HCT116 (cell line): ENCODE measurements at regions not wholly inside any gene's neighbourhood (a gene's known extent, or its start where the extent isn't known, plus 50 kb on each side); places are given as distances from the start of the nearest gene placed in this dataset.

Experiments
- ATAC-seq: fragments of 200-7000 bp; cut with Tn5 transposase; 2 replicates; pipeline ENCODE4 v1.9.1; 2020; ENCODE audit warnings: mild to moderate bottlenecking, moderate library complexity
- BruUV-seq: library from RNA; stranded (reverse); fragments of 400-500 nt; replicated peaks from 2 replicates; lab custom pipeline; 2021; lab: Mats Ljungman, UMichigan
- CTCF ChIA-PET: fragments of 300-600 bp; sonication (Branson Sonifier 250); formaldehyde crosslinking; loops from one replicate; lab custom pipeline; 2021; ENCODE audit warnings: antibody characterized with exemption; lab: Charles Lee
- POLR2A ChIA-PET: fragments of 300-600, 350-600 bp; sonication (Branson Sonifier 250); formaldehyde crosslinking; loops from one replicate; lab custom pipeline; 2021; ENCODE audit warnings: antibody characterized with exemption; lab: Charles Lee
- RAD21 ChIA-PET, 2 experiments: fragments of 300-600 bp; sonication (Branson Sonifier 250); formaldehyde crosslinking; loops; one replicate each; lab custom pipeline; 2023; ENCODE audit warnings: low total read pairs in 2 of 2; ENCODE audit not compliant: uncharacterized antibody in 2 of 2, unreplicated experiment in 2 of 2, low non-redundant PET in 1 of 2; lab: Charles Lee
- DNase-seq: peaks from one replicate; pipeline ENCODE4 v3.0.0-alpha.2; 2010; ENCODE audit warnings: low read depth, low spot score
- H2AFZ ChIP-seq: fragments of 200-600 bp; shearing (Covaris generic), sonication (generic); 2 replicates; pipeline ENCODE4 v1.6.1; 2017; ENCODE audit warnings: low read depth, mixed run types, mixed read lengths, antibody characterized with exemption, low read length; ENCODE audit not compliant: poor library complexity, severe bottlenecking
- H3K27ac ChIP-seq: 2 replicates; pipeline ENCODE4 v1.5.1; 2012; ENCODE audit warnings: low read depth, low read length
- H3K27me3 ChIP-seq: fragments of 200-600 bp; sonication (generic); 2 replicates; pipeline ENCODE4 v1.6.1; 2016; ENCODE audit warnings: mixed run types, low read length, mixed read lengths; ENCODE audit not compliant: insufficient read depth
- H3K36me3 ChIP-seq, 2 experiments: fragments of 200-500 bp in 1 of 2; fragments of 200-600 bp in 1 of 2; sonication (Bioruptor generic) in 1 of 2; sonication (generic) in 1 of 2; 2 replicates each; pipeline versions ENCODE4 v1.5.1 to v1.6.1; 2014 to 2016; ENCODE audit warnings: low read length in 2 of 2, inconsistent platforms in 1 of 2, mixed read lengths in 1 of 2, mixed run types in 1 of 2; ENCODE audit not compliant: insufficient read depth in 2 of 2, control insufficient read depth in 1 of 2
- H3K4me1 ChIP-seq, 2 experiments: fragments of 200-600 bp in 1 of 2; sonication (generic) in 1 of 2; 2 replicates each; pipeline versions ENCODE4 v1.5.1 to v1.6.1; 2012 to 2017; ENCODE audit warnings: low read length in 2 of 2, inconsistent platforms in 1 of 2, mild to moderate bottlenecking in 1 of 2, mixed read lengths in 1 of 2, mixed run types in 1 of 2, moderate library complexity in 1 of 2; ENCODE audit not compliant: insufficient read depth in 2 of 2, control insufficient read depth in 1 of 2
- H3K4me2 ChIP-seq: fragments of 200-600 bp; sonication (generic); 2 replicates; pipeline ENCODE4 v1.6.1; 2017; ENCODE audit warnings: mixed run types, low read length, mixed read lengths
- H3K4me3 ChIP-seq, 2 experiments: fragments of 200-600 bp in 1 of 2; sonication (generic) in 1 of 2; replicated peaks in 1 of 2; 2 replicates each; pipeline ENCODE4 v1.5.1; 2011 to 2016; ENCODE audit warnings: low read length in 2 of 2, control low read depth in 1 of 2, low read depth in 1 of 2, mild to moderate bottlenecking in 1 of 2, mixed read lengths in 1 of 2, mixed run types in 1 of 2
- H3K79me2 ChIP-seq: fragments of 200-600 bp; sonication (generic); 2 replicates; pipeline ENCODE4 v1.6.1; 2017; ENCODE audit warnings: mild to moderate bottlenecking, mixed run types, low read length, moderate library complexity, mixed read lengths; ENCODE audit not compliant: insufficient read depth
- H3K9ac ChIP-seq: fragments of 200-600 bp; sonication (generic); 2 replicates; pipeline ENCODE4 v1.6.1; 2016; ENCODE audit warnings: low read length, mixed read lengths
- H3K9me2 ChIP-seq: fragments of 200-600 bp; sonication (generic), shearing (Covaris generic); 2 replicates; pipeline ENCODE4 v1.6.1; 2017; ENCODE audit warnings: mixed run types, mild to moderate bottlenecking, moderate library complexity; ENCODE audit not compliant: insufficient read depth
- H3K9me3 ChIP-seq, 2 experiments: fragments of 200-500 bp in 1 of 2; fragments of 200-600 bp in 1 of 2; sonication (Bioruptor generic) in 1 of 2; sonication (generic) in 1 of 2; 2 replicates each; pipeline ENCODE4 v1.6.1; 2014 to 2017; ENCODE audit warnings: low read length in 2 of 2, mixed read lengths in 2 of 2, inconsistent platforms in 1 of 2, low read depth in 1 of 2, mild to moderate bottlenecking in 1 of 2, mixed run types in 1 of 2, moderate library complexity in 1 of 2; ENCODE audit not compliant: control insufficient read depth in 1 of 2, insufficient read depth in 1 of 2
- H4K20me1 ChIP-seq: fragments of 200-600 bp; sonication (generic), shearing (Covaris generic); 2 replicates; pipeline ENCODE4 v1.6.1; 2017; ENCODE audit warnings: mixed run types, mild to moderate bottlenecking, moderate library complexity; ENCODE audit not compliant: insufficient read depth
- CBX3 ChIP-seq: IDR thresholded peaks from 2 replicates; pipeline ENCODE4 v1.6.1; 2012; ENCODE audit warnings: low read depth
- CEBPB ChIP-seq: IDR thresholded peaks from 2 replicates; pipeline ENCODE4 v1.6.1; 2012; ENCODE audit warnings: low read depth
- EGR1 ChIP-seq: IDR thresholded peaks from 2 replicates; pipeline ENCODE4 v1.6.1; 2012; ENCODE audit warnings: low read depth
- ELF1 ChIP-seq: IDR thresholded peaks from 2 replicates; pipeline ENCODE4 v1.6.1; 2012; ENCODE audit warnings: low read depth, borderline replicate concordance
- EZH2phosphoT487 ChIP-seq: fragments of 200-600 bp; IDR thresholded peaks from 2 replicates; pipeline ENCODE4 v1.6.1; 2018; ENCODE audit warnings: antibody characterized with exemption, borderline replicate concordance
- FOSL1 ChIP-seq: IDR thresholded peaks from 2 replicates; pipeline ENCODE4 v1.6.1; 2012; ENCODE audit warnings: low read depth
- JUND ChIP-seq: IDR thresholded peaks from 2 replicates; pipeline ENCODE4 v1.6.1; 2012
- MAX ChIP-seq: IDR thresholded peaks from 2 replicates; pipeline ENCODE4 v1.6.1; 2012
- POLR2A ChIP-seq: IDR thresholded peaks from 2 replicates; pipeline ENCODE4 v1.7.0; 2011; ENCODE audit warnings: borderline replicate concordance; ENCODE audit not compliant: insufficient read depth, insufficient read length; ENCODE audit errors: extremely low read depth
- POLR2AphosphoS5 ChIP-seq: IDR thresholded peaks from 2 replicates; pipeline ENCODE4 v1.6.1; 2011; ENCODE audit warnings: mild to moderate bottlenecking, low read depth, low read length, moderate library complexity
- RAD21 ChIP-seq: IDR thresholded peaks from 2 replicates; pipeline ENCODE4 v1.6.1; 2012; ENCODE audit warnings: low read depth, mild to moderate bottlenecking
- REST ChIP-seq: IDR thresholded peaks from 2 replicates; pipeline ENCODE4 v1.6.1; 2012; ENCODE audit warnings: low read depth
- SIN3A ChIP-seq: IDR thresholded peaks from 2 replicates; pipeline ENCODE4 v1.6.1; 2012; ENCODE audit warnings: low read depth
- SP1 ChIP-seq: IDR thresholded peaks from 2 replicates; pipeline ENCODE4 v1.6.1; 2012; ENCODE audit warnings: low read depth
- SRF ChIP-seq: IDR thresholded peaks from 2 replicates; pipeline ENCODE4 v1.6.1; 2012; ENCODE audit warnings: low read depth
- TCF7L2 ChIP-seq: IDR thresholded peaks from 2 replicates; pipeline ENCODE4 v1.7.0; 2011; ENCODE audit warnings: borderline replicate concordance, inconsistent platforms; ENCODE audit not compliant: insufficient read depth, insufficient read length; ENCODE audit errors: extremely low read depth
- YY1 ChIP-seq: IDR thresholded peaks from 2 replicates; pipeline ENCODE4 v1.6.1; 2011; ENCODE audit warnings: low read length, low read depth, moderate library complexity, mild to moderate bottlenecking; ENCODE audit not compliant: insufficient replicate concordance; ENCODE audit errors: extremely low read depth
- ZFX ChIP-seq: fragments of 450-650 bp; IDR thresholded peaks from 2 replicates; pipeline ENCODE4 v1.6.1; 2017
- ZNF274 ChIP-seq: fragments of 200-500 bp; sonication (Bioruptor generic); IDR thresholded peaks from 2 replicates; pipeline ENCODE4 v1.6.1; 2014; ENCODE audit warnings: mild to moderate bottlenecking, low read depth, low read length, inconsistent platforms
- intact Hi-C: fragments of 100-400 bp; cut with micrococcal nuclease; formaldehyde crosslinking; loops from 2 replicates; pipeline ENCODE4 v1.10.0; 2022

- H3K9ac ChIP-seq = no peak overlapping the region
- no peak for DNase-seq
- no peak overlapping the region for H3K4me2 ChIP-seq
- no peaks in the 10 kb centered on the region for H3K79me2 ChIP-seq
- no peak overlapping the region for H2AFZ ChIP-seq
- ChIA-PET RAD21 (no interaction called here), CTCF (no interaction called here), POLR2A (no interaction called here)
- H3K9me3 ChIP-seq = no peaks in the 10 kb centered on the region
- no peak for ATAC-seq
- H3K27ac ChIP-seq = no peak overlapping the region
- no peaks in the 10 kb centered on the region for H3K27me3 ChIP-seq
- BruUV-seq = no TSS peak
- intact Hi-C loops = no loop called here
- no peaks in the 10 kb centered on the region for H4K20me1 ChIP-seq
- H3K9me2 ChIP-seq = no peaks in the 10 kb centered on the region
- no peaks in the 10 kb centered on the region for H3K36me3 ChIP-seq
- H3K4me1 ChIP-seq = peaks cover 1 to 3% of the 10 kb centered on the region in 2 experiments; a peak in 2 of 4 replicates
- TF ChIP-seq TCF7L2 (no peak), SIN3A (no peak), YY1 (no peak), POLR2A (no peak), POLR2AphosphoS5 (no peak), CBX3 (no peak), JUND (no peak), RAD21 (no peak), REST (no peak), ZNF274 (no peak), EGR1 (no peak), MAX (no peak), ZFX (no peak), ELF1 (no peak), CEBPB (no peak), EZH2phosphoT487 (no peak), SRF (no peak), SP1 (no peak), FOSL1 (no peak)
- H3K4me3 ChIP-seq = no peak overlapping the region
Measured at GRCh38 chr5:89287964-89288363, 405.0 kb upstream of the MEF2C start.
